Endothelial cell of umbilical vein (primary cell): ENCODE measurements at regions not wholly inside any gene's neighbourhood (a gene's known extent, or its start where the extent isn't known, plus 50 kb on each side); places are given as distances from the start of the nearest gene placed in this dataset.

Experiments
- CTCF ChIP-seq, 2 donors: IDR thresholded peaks; 1 replicate in 1 of 2; 2 replicates in 1 of 2; pipeline ENCODE4 v1.5.1; 2011; ENCODE audit warnings: low read length in 2 of 2, mild to moderate bottlenecking in 2 of 2, moderate library complexity in 2 of 2, control low read depth in 1 of 2, inconsistent platforms in 1 of 2, low read depth in 1 of 2; ENCODE audit not compliant: insufficient read depth in 1 of 2; ENCODE audit errors: extremely low read depth in 1 of 2
- EZH2 ChIP-seq: IDR thresholded peaks from 2 replicates; pipeline ENCODE4 v1.6.1; 2012; ENCODE audit warnings: borderline replicate concordance, low read depth, mild to moderate bottlenecking, moderate library complexity, low read length, inconsistent platforms; ENCODE audit not compliant: severe bottlenecking
- JUN ChIP-seq: IDR thresholded peaks from 2 replicates; pipeline ENCODE4 v1.6.1; 2011; ENCODE audit warnings: borderline replicate concordance, low read depth; ENCODE audit not compliant: insufficient read length, insufficient read depth
- POLR2A ChIP-seq: IDR thresholded peaks from 2 replicates; pipeline ENCODE4 v1.6.1; 2012; ENCODE audit warnings: low read depth, mild to moderate bottlenecking, control low read depth, low read length
- TF ChIP-seq, protein P1 (sequence below): IDR thresholded peaks from 2 replicates; pipeline ENCODE4 v1.6.1; 2011; ENCODE audit not compliant: insufficient read depth, insufficient read length

GRCh38 chr18:75880266-75880665 is 452.8 kb upstream of the SMIM21 start:
- TF ChIP-seq CTCF (IDR thresholded peaks at IDR 0.05; ENCODE audit: extremely low read depth in 1 of 2, insufficient read depth in 1 of 2, low read depth in 1 of 2, low read length in 2 of 2) (no peak), POLR2A (no peak), JUN (no peak), EZH2 (no peak)
- TF ChIP-seq, protein P1, sequence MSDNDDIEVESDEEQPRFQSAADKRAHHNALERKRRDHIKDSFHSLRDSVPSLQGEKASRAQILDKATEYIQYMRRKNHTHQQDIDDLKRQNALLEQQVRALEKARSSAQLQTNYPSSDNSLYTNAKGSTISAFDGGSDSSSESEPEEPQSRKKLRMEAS, result no peak
